HG03460 (cell line): ENCODE measurements at regions not wholly inside any gene's neighbourhood (a gene's known extent, or its start where the extent isn't known, plus 50 kb on each side); places are given as distances from the start of the nearest gene placed in this dataset.
"Not testable (repeated sequence)": the region's sequence is repeated elsewhere in the genome, so short reads cannot be mapped to it uniquely, and the experiment has no call there.

Experiments used
- ATAC-seq: cut with Tn5 transposase; IDR thresholded peaks from one replicate; pipeline ENCODE4 v1.9.1; 2021; ENCODE audit not compliant: unreplicated experiment

DNA sequence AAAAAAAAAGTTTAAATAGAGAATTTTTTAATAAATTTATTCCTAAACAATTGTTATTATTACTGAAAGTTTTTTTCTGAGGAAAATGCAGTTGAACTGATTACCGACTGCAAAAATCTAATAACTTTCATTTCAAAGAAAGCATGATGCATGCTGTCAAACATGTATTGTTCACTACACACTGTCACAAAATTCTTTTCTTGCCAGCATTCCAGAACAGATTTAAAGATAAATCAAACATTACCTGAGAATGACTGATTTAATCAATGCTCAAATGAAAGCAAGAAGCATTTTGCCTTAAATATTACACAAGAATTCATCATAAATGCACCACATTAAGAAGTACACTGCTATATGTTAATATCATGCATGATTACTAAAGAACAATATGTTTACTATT is 588.3 kb downstream of the SLC16A7 start:
- ATAC-seq, result no peak

DNA sequence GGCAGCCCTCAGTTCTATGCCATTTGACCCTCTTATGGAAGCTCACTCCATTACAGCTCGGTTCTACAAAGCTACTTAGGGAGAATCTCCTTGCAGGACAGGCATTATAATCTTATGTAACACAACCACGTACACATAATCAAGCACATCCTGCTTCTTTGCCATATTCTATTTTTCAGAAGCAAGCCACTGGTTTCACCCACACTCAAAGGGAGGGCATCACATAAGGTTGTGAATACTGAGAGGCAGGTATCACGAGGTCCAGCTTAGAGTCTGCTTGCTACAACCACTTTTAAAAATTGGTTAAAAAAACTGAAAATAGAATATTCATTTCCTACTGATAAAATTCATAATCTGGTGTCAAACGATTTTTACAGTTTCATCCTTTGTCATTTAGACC is 589.2 kb downstream of the SLC16A7 start:
- no peak for ATAC-seq

DNA sequence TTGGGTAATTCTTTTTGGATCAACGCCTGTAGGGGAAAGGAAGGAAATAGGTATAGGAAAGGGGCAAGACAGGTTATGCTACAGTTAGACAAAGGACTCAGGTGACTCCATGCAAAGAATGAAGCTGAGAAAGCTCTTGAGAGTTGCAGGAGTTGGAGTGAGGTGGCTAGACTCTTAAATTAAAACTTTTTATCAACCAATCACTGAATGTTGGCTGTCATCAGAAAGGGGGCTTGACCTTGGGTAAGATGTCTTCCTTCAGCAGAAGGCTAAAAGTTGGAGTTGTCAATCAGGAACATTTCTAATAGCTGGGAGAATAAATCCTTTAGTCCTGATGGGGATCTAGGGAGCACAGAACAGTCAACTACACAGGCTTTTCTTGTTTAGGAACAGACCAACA is 595.4 kb downstream of the SLC16A7 start:
- ATAC-seq, result no peak

DNA sequence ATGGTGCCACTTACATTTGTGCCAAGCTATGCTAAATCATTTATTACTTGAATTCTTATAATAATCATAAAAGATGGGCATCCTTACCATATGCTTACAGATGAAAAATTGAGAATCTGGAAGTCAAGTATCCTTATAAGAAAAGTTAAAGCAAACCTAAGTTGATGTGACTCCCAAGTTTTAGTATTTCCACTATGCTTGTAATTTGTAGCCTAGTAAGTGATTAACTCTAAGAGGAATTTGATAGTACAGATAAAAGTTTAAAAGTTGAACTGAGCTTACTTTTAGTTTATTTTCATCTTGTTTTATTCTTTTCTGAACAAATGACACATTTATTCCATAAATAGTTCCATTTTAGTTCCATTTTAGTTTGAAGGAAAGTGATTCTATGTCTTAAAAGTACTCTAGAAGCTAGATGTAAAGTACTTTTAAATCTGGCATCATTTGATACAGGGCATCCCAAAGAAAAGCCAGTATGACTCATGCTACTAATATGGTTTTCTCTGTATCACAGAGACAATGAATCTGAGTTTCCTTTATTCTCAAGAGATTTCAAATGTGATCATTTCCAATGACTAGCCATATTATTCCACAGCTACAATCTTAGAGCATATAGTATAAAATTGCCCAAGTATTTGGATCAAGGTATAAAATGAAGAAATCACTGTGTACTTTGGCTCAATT is 596.0 kb downstream of the SLC16A7 start:
- ATAC-seq, result no peak

DNA sequence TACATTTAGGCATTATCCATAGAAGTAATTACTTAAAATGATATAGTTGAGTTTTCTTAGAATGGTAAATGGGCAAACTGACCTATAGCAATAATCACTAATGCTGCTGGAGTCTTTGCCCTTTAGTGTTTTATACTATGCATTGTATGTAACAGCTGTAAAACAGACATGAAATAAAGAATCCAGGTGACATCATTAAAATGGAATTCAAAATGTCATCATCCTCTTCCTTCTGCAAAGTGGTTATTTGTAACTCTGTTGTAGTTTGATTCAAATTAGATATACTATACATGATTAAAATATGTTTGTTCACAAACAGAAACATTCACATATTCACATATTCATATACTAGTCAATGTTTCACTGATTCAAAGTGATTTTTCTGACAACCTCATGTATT is 598.8 kb downstream of the SLC16A7 start:
- no peak for ATAC-seq

DNA sequence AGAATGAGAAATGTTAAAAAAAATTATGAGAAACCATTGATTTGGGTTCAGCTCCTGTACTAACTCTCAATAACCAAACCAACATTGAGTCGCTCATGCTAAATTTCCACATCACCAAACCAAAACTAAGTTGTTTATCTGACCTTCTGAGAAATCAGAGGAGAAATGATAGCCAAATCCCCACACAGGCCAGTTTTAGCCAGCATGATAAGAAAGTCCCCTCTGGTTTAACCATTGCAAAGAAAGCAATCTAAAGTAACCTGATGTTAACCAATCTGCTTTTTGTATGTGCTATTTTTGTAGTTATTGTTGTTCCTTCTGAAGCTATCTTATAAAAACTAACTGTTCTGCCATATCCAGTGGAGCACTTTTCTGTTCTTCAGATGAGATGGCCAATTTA is 599.7 kb downstream of the SLC16A7 start:
- ATAC-seq, result no peak

DNA sequence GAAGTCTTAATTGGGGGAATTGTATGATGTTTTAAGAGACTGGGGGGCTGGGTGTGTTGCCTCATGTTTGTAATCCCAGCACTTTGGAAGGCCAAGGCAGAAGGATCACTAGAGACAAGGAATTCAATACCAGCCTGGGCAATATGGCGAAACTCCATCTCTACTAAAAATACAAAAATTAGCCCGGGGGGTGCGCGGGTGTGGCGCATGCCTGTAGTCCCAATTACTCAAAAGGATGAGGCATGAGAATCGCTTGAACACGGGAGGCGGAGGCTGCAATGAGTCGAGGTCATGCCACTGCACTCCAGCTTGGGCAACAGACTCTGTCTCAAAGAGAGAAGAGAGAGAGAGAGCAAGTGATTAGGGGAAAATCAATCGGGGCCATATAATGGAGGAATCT is 600.5 kb downstream of the SLC16A7 start:
- no peak for ATAC-seq

DNA sequence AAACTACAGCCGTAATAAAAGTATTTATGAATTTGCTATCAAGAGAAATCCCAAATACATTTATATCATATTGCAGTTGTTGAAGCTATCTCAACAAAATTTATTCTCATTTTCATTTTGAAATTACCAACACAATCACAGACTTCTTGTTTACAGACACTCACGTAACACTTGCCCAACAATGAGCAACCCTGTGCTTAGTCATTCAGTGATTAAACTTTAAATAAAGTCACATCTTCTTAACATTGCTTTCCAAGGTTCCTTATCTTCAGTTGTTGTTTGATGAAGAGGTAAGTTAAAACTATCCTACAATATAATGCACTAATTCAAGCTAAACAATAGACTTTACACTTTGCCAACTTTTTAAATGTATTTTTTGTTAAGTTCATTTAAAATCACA is 601.8 kb downstream of the SLC16A7 start:
- no peak for ATAC-seq

DNA sequence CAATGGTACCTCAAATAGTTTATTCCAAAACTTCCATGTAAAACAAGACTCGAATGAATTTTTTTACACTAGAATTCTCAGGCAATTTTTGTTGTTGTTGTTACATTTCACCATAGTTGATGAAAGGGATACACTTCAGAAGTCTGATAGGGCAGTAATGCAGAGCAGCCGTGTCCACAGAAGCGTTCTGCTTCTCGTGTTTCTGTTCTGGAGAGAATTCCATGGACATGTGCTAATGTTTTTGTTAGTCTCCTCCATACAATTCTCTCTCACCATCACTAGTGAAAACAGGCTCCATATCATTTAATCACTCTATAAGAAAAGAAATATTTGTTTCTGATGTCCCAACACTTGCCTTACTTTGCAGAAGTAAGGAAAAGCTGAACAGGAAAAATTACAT is 606.1 kb downstream of the SLC16A7 start:
- ATAC-seq, result no peak

DNA sequence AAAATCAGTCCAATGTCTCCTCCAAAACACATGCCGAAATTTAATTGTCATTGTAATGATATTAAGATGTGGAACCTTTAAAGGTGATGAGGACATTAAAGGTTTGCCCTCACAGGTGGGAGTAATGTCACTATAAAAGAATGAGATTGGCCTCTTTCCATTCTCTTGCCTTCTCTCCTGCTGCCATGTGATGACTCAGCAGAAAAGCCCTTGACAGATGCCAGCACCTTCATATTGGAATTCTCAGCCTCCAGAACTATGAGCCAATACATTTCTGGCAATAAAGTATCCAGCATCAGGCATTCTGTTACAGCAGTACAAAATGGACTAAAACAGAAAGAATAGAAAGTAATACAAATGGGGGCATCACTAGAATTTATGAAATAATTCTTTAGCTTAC is 609.7 kb downstream of the SLC16A7 start:
- no peak for ATAC-seq

DNA sequence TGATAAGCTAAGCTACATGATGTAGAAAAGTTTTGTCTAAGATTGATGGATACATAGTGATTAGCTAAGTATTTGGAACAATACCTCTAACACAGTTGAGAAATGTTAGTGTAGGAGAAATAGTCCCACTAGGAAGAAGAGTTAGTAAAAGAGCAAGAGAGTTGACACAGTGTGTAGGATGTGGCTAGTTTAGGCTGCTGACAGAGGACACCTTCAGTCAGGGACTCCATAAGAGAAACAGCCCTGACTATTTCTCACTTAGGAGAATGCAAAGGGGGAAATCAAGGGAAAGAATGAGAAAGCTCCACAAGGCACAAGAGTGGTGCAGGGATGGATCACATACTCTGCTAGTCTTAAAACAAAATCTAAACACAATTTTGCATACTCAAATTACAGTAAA is 613.7 kb downstream of the SLC16A7 start:
- no peak for ATAC-seq

DNA sequence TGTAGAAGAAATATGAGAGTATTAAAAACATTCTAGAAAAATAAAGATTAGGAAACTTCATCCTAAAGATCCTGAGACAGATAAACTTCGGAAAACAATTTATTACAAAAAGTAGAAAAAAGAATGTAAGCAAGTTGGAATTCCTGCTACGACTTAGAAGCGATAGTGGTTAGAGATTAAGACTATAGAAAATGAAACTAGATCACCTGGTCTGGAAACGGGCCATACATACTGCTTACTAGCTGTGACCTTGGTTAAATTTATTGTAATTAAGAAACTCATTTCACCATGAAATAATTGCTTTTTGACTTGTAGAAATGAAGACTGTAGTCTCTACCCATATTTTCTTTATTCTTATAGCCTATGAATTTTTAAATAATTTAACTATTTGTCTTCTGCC is 614.1 kb downstream of the SLC16A7 start:
- ATAC-seq, result no peak

DNA sequence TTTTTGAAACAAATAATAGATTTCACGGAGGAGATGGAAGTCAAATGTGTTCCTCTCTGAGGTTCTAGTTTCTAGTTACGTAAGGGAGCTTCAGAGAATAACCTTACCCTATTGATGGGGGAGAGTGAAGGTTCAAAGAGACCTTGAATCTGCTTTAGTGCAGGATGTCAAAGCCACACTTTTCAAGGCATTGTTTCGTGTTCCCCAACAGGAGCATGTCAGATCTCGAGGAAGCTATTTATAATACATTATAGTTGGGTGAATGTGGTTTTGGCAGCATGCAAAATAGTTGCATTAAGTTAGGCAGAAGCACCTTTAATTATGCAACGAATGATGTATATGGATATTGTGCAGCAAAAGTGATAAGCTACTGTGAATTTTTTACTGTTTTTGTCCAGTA is 614.9 kb downstream of the SLC16A7 start:
- no peak for ATAC-seq

DNA sequence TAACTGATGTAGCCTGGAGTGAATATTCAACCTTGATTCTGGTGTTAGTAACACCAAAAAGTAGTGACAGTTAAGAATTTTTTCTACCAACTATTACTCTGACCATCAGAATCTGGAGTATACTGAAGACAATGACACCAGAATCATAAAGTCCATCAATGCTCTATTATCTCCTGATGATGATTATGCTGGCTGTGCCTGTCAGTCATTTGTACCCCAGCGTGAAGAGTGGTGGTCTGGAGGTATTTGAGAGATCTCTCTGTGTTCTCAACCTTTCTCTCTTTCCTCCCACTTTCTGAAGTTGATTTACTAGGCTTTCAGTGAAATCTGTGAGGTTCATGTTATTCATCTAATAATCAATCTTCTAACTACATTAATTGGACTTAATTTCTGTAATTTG is 615.4 kb downstream of the SLC16A7 start:
- no peak for ATAC-seq

DNA sequence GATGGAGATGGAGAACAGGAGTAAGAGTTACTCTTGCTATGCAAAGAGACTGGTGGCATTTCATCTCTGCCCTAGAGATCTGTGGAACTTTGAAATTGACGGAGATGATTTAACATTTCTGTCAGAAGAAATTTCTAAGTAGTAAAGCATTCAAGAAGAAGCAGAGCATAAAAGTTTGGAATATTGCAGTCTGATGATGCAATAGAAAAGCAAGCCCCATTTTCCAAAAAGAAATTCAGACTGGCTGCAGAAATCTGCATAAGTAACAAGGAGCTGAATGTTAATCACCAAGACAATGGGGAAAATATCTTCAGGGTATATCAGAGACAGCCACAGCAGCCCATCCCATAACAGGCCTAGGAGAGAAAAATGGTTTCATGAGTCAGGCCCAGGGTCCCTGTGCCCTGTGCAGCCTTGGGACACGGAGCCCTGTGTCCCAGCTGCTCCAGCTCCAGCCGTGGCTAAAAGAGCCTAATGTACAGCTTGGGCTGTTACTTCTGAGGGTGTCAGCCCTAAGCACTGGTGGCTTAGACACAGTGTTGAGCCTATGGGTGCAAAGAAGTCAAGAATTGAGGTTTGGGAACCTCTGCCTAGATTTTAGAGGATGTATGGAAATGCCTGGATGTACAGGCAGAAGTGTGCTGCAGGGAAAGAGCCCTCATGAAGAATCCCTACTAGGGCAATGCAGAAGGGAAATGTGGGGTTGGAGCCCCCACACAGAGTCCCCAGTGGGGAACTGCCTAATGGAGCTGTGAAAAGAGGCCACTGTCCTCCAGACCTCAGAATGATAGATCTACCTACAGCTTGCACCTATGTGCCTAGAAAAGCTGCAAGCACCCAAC is 616.6 kb downstream of the SLC16A7 start:
- no peak for ATAC-seq

DNA sequence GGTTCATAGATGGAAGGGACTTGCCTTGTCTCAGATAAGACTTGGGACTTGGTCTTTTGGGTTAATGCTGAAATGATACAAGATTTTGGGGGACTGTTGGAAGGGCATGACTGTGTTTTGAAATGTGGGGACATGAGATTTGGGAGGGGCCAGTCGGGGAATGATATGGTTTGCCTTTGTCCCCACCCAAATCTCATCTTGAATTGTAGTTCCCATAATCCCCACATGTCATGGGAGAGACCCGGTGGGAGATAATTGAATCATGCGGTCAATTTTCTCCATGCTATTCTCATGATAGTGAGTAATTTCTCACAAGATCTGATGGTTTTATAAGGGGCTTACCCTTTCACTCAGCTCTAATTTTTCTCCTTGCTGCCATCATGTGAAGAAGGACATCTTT is 617.4 kb downstream of the SLC16A7 start:
- ATAC-seq, result not testable (repeated sequence)

DNA sequence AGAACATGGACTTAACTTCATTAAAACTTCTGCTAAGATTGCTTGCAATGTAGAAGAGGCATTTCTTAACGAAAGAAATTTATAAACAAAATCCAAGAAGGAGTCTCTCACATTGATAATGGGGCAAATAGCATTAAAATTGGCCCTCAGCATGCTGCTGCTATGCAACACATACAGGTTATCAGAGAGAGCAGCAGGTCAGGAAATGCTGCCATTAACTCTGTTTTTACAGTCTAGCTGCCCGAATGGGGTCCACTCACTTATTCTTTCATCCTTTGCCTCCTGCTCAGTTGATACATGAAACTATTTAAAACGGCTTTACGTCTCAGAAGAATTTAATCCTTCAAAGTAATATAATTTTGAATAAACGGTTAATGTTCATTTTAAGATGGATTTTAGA is 620.4 kb downstream of the SLC16A7 start:
- no peak for ATAC-seq

DNA sequence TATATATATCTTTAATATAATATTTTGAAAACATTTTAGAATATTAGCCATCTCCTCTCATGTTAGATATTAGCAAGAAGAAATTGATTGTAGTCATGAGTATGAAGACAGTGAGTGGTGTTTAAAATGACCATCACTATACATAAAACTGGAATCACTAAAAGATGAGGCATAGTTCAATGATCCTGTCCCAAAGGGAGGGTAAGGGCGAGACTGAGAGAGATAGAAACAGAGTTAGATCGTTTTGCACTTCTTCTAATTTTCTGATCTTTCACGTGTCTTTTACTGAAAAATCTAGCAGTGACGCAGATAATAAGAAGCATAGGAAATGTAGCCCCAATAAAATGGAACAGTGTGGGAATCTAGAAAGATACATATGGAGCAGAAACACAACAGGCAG is 627.4 kb downstream of the SLC16A7 start:
- ATAC-seq, result no peak

DNA sequence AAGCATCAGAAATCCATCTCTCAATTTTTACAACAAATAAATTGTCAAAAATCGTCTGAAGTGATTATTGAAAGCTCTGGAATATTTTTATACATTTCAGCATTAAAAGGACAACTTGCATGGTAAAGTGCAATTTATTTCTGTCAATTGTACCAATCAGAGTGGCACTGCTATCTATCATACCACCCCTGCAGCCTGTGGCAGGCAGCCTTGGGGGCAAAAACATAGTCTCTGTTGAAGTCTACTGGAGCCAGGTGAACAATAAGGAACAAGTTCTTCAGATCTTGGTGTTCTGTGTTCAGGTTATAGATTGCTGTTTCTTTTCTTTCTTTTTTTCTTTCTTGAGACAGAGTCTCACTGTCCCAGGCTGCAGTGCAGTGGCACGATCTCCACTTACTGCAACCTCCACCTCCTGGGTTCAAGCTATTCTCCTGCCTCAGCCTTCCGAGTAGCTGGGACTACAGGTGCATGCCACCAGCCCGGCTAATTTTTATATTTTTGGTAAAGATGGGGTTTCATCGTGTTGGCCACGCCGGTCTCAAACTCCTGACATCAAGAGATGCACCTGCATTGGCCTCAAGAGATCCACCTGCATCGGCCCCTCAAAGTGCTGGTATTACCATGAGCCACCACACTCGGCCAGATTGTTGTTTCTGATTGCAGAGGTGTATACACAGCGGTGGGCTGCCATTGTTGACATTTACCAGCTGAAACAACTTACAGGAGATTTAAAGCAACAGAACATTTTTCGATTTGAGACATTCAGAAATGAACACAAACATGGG is 629.6 kb downstream of the SLC16A7 start:
- ATAC-seq, result no peak

DNA sequence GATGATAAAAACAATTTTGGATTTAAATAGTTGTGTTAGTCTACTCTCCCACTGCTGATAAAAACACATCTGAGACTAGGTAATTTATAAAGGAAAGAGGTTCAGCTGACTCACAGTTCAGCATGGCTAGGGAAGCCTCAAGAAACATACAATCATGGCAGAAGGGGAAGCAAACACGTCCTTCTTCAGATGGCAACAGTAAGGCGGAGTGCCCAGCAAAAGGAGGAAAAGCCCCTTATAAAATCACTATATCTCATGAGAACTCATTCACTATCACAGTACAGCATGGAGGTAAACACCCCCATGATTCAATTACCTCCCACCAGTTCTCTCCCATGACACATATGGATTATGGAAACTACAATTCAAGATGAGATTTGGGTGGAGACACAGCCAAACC is 632.1 kb downstream of the SLC16A7 start:
- no peak for ATAC-seq

DNA sequence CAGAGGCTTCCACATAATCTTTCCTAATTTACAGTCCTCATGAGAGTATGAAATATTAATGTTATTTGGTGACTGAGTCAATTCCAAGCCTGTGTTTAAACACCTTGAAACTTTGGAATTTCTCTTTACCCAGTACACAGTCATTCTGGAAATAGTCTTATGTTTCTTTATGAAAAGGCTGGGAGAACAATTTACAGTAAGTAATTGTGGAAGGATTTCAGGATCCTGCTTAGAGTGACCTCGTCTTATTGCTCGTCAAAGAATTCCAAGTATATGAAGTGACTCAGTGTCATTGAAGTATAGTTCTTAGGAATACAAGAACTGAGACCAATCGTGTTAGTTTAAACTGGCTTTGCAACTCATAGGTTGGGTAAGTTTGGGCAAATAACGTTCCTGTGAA is 634.2 kb downstream of the SLC16A7 start:
- ATAC-seq, result no peak

DNA sequence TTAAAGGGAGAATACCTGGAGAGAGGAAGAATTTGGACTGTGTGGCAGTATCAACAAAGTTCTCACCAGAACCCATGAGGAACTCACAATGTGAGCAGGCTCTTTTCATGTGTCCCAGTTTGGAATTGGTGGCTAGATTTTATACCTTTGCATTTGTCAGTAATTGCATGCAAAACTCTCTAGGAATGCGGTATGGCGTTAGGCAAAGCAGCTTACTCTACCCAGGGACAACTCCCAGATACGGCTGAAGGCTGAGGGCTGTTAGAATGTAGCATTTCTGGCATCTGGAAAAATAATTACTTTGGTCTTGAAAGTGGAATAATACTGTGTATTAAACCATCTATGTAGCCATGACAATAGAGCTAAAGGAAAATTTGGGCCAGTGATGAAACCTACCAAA is 635.5 kb downstream of the SLC16A7 start:
- ATAC-seq, result no peak
